Heart left ventricle (tissue), 16 donors: ENCODE measurements at regions not wholly inside any gene's neighbourhood (a gene's known extent, or its start where the extent isn't known, plus 50 kb on each side); places are given as distances from the start of the nearest gene placed in this dataset.

Source experiments
- ATAC-seq, 4 donors: fragments of 200-7000 bp; cut with Tn5 transposase; one replicate each; pipeline ENCODE4 v1.9.1; 2020 to 2022; ENCODE audit warnings: moderate library complexity in 4 of 4, mild to moderate bottlenecking in 3 of 4, moderate number of reproducible peaks in 1 of 4
- DNase-seq, 5 donors: peaks; one replicate each; pipeline ENCODE4 v3.0.0-alpha.2; 2020
- H3K27ac ChIP-seq, 12 donors: fragments of 200-600 bp; sonication (generic) in 4 of 12; one replicate each; pipeline versions ENCODE4 v1.5.0 to v1.8.0; 2016 to 2022; ENCODE audit warnings: mild to moderate bottlenecking in 2 of 12
- H3K27me3 ChIP-seq, 9 donors: fragments of 200-600 bp; sonication (generic) in 2 of 9; one replicate each; pipeline versions ENCODE4 v1.5.1 to v1.8.0; 2016 to 2022; ENCODE audit warnings: mild to moderate bottlenecking in 3 of 9
- H3K36me3 ChIP-seq, 9 donors: fragments of 200-600 bp; sonication (generic) in 2 of 9; one replicate each; pipeline versions ENCODE4 v1.5.0 to v1.8.0; 2018 to 2022; ENCODE audit warnings: mild to moderate bottlenecking in 2 of 9
- H3K4me1 ChIP-seq, 12 donors: fragments of 200-600 bp; sonication (generic) in 4 of 12; one replicate each; pipeline versions ENCODE4 v1.5.0 to v1.8.0; 2016 to 2022; ENCODE audit warnings: mild to moderate bottlenecking in 3 of 12
- H3K4me3 ChIP-seq, 12 donors: fragments of 200-600 bp; sonication (generic) in 4 of 12; one replicate each; pipeline versions ENCODE4 v1.5.0 to v1.8.0; 2017 to 2022; ENCODE audit warnings: mild to moderate bottlenecking in 9 of 12, moderate library complexity in 4 of 12
- H3K9me3 ChIP-seq, 12 donors: fragments of 200-600 bp; sonication (generic) in 4 of 12; one replicate each; pipeline versions ENCODE4 v1.5.0 to v1.8.0; 2016 to 2022; ENCODE audit warnings: mild to moderate bottlenecking in 1 of 12
- POLR2A ChIP-seq, 2 donors: fragments of 450-650 bp; IDR thresholded peaks; one replicate each; pipeline ENCODE4 v1.6.1; 2017; ENCODE audit warnings: antibody characterized with exemption in 2 of 2, mild to moderate bottlenecking in 2 of 2, moderate library complexity in 2 of 2
- WGBS, 4 donors: extraction: QIAGEN DNeasy Blood & Tissue Kit in 2 of 4; methylation state at CpG; one replicate each; pipeline versions ENCODE4 v1.1.5 to v1.1.7; 2013 to 2018; 5-methylcytosine and 5-hydroxymethylcytosine counted together
- intact Hi-C, 10 donors: fragments of 100-400 bp; cut with DNase I; formaldehyde crosslinking; loops; one replicate each; pipeline versions ENCODE4 v1.11.1 to v1.14.2; 2022
- TF ChIP-seq, protein P1 (sequence below), 12 donors: fragments of 200-600 bp; sonication (generic) in 4 of 12; IDR thresholded peaks; one replicate each; pipeline versions ENCODE4 v1.5.0 to v1.8.0; 2018 to 2022; ENCODE audit warnings: antibody characterized with exemption in 12 of 12, mild to moderate bottlenecking in 5 of 12
- donor health status: ischemic (EF 13 %, LVEDD 7.1; RV severe dilation, severe dysfunction).
- donor health status: healthy with polysubstance abuse.
- donor health status: DM: no; HTN: yes; CAD: no.
- donor health status: DM: no; HTN: no; CAD: no.
- donor health status: ischemic (EF 25% LVEDD 6.9; RV normal size, moderate dysfunction).
- donor health status: ischemic (EF 25% LVEDD 5.7; RV mildly dilated, moderate dysfunction).
- donor health status: healthy.
- donor health status: DM: yes; HTN: yes; CAD: no.
- donor health status: ischemic (EF 35%, LVEDD 5.7; RV mildly dilated, moderate dysfunction).
- donor health status: nonischemic (EF 11% LVEDD 7.7; RV severe dilation, severe dysfunction).
- donor health status: DM: yes; HTN: yes; CAD: no.
- donor health status: PGD.
- donor health status: ischemic (EF 29% LVEDD 5.4; RV normal size, mild dysfunction).
- donor health status: nonischemic (EF 23%, LVEDD 6.1; RV moderate dilation, normal function).

DNA sequence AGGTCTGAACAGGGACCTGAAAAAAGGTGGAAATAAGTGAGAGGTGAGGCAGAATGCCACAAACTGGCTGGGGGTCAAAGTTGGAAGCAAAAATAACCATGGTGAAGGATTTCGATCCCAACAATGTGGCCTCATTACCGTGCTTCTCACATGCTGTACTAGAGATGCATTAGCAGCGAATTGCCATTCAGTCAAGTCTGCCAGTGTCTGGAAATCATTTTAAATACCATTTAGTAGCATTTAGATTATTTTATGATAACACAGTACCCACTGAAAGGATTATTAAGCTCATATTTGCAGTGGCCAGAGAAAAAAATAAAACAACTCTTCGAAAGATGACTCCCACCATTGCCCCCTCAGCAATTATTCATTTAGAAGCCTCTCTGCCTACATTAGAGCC, 294.6 kb upstream of the SLC24A2 start:
- Histone ChIP-seq H3K36me3 (no peaks in the 10 kb centered on the region), H3K27me3 (no peaks in the 10 kb centered on the region), H3K4me1 (no peaks in the 10 kb centered on the region), H3K4me3 (no peak overlapping the region), H3K9me3 (peaks cover 0 to 3% (median 0%) of the 10 kb centered on the region in 12 donors), H3K27ac (no peak overlapping the region)
- intact Hi-C loops: no loop called here
- TF ChIP-seq, protein P1, sequence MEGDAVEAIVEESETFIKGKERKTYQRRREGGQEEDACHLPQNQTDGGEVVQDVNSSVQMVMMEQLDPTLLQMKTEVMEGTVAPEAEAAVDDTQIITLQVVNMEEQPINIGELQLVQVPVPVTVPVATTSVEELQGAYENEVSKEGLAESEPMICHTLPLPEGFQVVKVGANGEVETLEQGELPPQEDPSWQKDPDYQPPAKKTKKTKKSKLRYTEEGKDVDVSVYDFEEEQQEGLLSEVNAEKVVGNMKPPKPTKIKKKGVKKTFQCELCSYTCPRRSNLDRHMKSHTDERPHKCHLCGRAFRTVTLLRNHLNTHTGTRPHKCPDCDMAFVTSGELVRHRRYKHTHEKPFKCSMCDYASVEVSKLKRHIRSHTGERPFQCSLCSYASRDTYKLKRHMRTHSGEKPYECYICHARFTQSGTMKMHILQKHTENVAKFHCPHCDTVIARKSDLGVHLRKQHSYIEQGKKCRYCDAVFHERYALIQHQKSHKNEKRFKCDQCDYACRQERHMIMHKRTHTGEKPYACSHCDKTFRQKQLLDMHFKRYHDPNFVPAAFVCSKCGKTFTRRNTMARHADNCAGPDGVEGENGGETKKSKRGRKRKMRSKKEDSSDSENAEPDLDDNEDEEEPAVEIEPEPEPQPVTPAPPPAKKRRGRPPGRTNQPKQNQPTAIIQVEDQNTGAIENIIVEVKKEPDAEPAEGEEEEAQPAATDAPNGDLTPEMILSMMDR (IDR thresholded peaks at IDR 0.05): no peak
- TF ChIP-seq POLR2A (IDR thresholded peaks at IDR 0.05): no peak
- ATAC-seq (no peak), DNase-seq (no peak)
- 93 to 95% (median 95%) methylated on average over 4 of the region's 4 CpGs for WGBS, 4 donors

DNA sequence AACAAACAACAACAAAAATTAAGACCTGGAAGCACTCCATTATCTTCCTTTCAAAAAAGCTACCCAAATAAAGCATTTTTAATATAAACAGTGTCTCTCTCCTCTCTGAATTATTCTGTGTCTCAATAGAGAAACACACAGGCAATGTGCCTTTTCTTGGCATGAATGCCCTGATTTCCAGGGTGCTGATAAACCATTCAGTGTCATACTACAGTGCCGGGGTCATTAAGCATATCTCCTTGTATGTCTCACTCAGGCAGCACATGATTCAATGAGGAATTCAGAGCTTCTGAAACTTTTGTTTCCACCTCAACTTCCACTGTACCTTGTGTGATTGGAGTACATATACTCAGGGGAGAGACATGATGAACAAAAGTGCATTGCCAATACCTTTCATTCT, 294.0 kb upstream of the SLC24A2 start:
- Histone ChIP-seq H3K4me1 (no peaks in the 10 kb centered on the region), H3K27me3 (no peaks in the 10 kb centered on the region), H3K36me3 (no peaks in the 10 kb centered on the region), H3K27ac (no peak overlapping the region), H3K9me3 (peaks cover 0 to 3% (median 0%) of the 10 kb centered on the region in 12 donors), H3K4me3 (no peak overlapping the region)
- no peak for TF ChIP-seq POLR2A (IDR thresholded peaks at IDR 0.05)
- TF ChIP-seq, protein P1 (IDR thresholded peaks at IDR 0.05): no peak
- 0 to 37% (median 31%) methylated on average over 1 of the region's 1 CpG for WGBS, 4 donors
- ATAC-seq (no peak), DNase-seq (no peak)
- intact Hi-C loops: no loop called here

DNA sequence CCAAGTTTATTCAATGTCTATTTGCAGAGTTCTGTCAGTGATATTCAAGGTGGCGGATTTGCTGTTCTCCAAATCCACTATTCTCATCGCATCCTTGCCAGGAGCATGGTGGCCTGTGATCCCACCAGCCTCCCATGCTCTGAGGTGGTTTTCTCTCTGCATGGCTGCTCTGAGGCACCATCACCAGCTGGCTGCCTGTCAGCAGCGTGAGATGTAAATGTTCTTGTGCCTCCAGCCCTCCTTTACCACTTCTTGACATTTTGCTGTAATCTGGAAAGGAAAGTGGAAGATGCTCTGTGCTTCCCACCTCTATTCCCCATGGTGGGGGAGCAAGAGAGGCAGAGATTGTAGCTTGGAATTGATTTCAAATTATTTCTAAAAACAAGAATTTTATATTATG, 293.6 kb upstream of the SLC24A2 start:
- TF ChIP-seq, protein P1 (IDR thresholded peaks at IDR 0.05): no peak
- no peak for TF ChIP-seq POLR2A (IDR thresholded peaks at IDR 0.05)
- no peaks in the 10 kb centered on the region for H3K27me3 ChIP-seq
- no peaks in the 10 kb centered on the region for H3K36me3 ChIP-seq
- WGBS, 4 donors: 83 to 95% (median 90%) methylated on average over 3 of the region's 3 CpGs
- ATAC-seq (no peak), DNase-seq (no peak)
- H3K9me3 ChIP-seq: peaks cover 0 to 3% (median 0%) of the 10 kb centered on the region in 12 donors
- H3K27ac ChIP-seq: no peak overlapping the region
- intact Hi-C loops: no loop called here
- no peaks in the 10 kb centered on the region for H3K4me1 ChIP-seq
- no peak overlapping the region for H3K4me3 ChIP-seq

DNA sequence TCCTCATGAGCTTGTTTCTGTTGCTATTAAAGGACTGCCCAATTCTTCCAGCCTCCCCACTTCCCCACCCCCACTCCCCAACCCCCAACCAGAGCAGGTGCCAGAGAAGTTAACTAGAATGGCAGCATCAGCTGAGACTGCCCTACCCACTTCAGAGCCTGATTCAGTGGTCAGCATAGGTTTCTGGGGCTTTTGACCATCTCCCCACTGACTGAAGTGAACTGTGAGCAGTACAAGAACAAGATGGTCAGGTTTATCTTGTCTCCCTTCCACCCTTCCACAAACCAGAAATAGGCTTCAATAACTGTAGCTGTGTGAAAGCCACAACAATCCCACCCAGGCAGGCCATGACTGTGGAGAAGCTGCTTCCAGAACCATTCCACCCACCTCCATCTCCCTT, 289.4 kb upstream of the SLC24A2 start:
- no peak for ATAC-seq
- Histone ChIP-seq H3K27ac (no peak overlapping the region), H3K27me3 (no peaks in the 10 kb centered on the region), H3K36me3 (no peaks in the 10 kb centered on the region), H3K4me1 (no peaks in the 10 kb centered on the region), H3K4me3 (no peak overlapping the region), H3K9me3 (peaks cover 0 to 3% (median 0%) of the 10 kb centered on the region in 12 donors)
- DNase-seq: no peak
- intact Hi-C loops: no loop called here
- TF ChIP-seq POLR2A (IDR thresholded peaks at IDR 0.05): no peak
- TF ChIP-seq, protein P1 (IDR thresholded peaks at IDR 0.05): no peak
